GM10266 (cell line): ENCODE measurements at regions not wholly inside any gene's neighbourhood (a gene's known extent, or its start where the extent isn't known, plus 50 kb on each side); places are given as distances from the start of the nearest gene placed in this dataset.

Experiments
- DNase-seq: peaks from one replicate; pipeline ENCODE4 v3.0.0; 2012; ENCODE audit errors: extremely low spot score
- CTCF ChIP-seq: IDR thresholded peaks from 2 replicates; pipeline ENCODE4 v1.5.1; 2012; ENCODE audit warnings: mild to moderate bottlenecking, low read depth; ENCODE audit not compliant: control insufficient read depth, insufficient read depth; ENCODE audit errors: missing control alignments

GRCh38 chr16:88298181-88298832 is 84.5 kb upstream of the ZNF469 start:
- DNase-seq = no peak
- no peak for TF ChIP-seq CTCF

GRCh38 chr16:88298833-88299745 is 83.7 kb upstream of the ZNF469 start:
- TF ChIP-seq CTCF = no peak
- no peak for DNase-seq

- DNase-seq = no peak
- no peak for TF ChIP-seq CTCF
Observed at GRCh38 chr16:88299751-88300462, 82.9 kb upstream of the ZNF469 start.

GRCh38 chr16:88300463-88300835 is 82.3 kb upstream of the ZNF469 start:
- TF ChIP-seq CTCF = no peak
- no peak for DNase-seq

GRCh38 chr16:88301431-88301830 is 81.3 kb upstream of the ZNF469 start:
- TF ChIP-seq CTCF = no peak
- no peak for DNase-seq

- no peak for DNase-seq
- TF ChIP-seq CTCF = no peak
Observed at GRCh38 chr16:88301886-88302285, 80.9 kb upstream of the ZNF469 start.
